Breast epithelium (tissue), 4 donors: ENCODE measurements at regions not wholly inside any gene's neighbourhood (a gene's known extent, or its start where the extent isn't known, plus 50 kb on each side); places are given as distances from the start of the nearest gene placed in this dataset.
"Not testable (repeated sequence)": the region's sequence is repeated elsewhere in the genome, so short reads cannot be mapped to it uniquely, and the experiment has no call there.

Experiments
- DNase-seq, 2 donors: peaks; one replicate each; pipeline ENCODE4 v3.0.0-alpha.2; 2019; ENCODE audit warnings: low spot score in 2 of 2
- H3K27ac ChIP-seq, 2 donors: fragments of 200-600 bp; sonication (generic) in 1 of 2; one replicate each; pipeline ENCODE4 v1.5.1; 2016 to 2019; ENCODE audit warnings: mild to moderate bottlenecking in 1 of 2
- H3K27me3 ChIP-seq, 2 donors: fragments of 200-600 bp; sonication (generic) in 1 of 2; one replicate each; pipeline versions ENCODE4 v1.5.1 to v1.6.0; 2017 to 2019; ENCODE audit warnings: control low read depth in 1 of 2, mild to moderate bottlenecking in 1 of 2
- H3K36me3 ChIP-seq: fragments of 200-600 bp; one replicate; pipeline ENCODE4 v1.5.1; 2019
- H3K4me1 ChIP-seq, 2 donors: fragments of 200-600 bp; sonication (generic); one replicate each; pipeline ENCODE4 v1.5.1; 2016 to 2019; ENCODE audit warnings: control low read depth in 1 of 2
- H3K4me3 ChIP-seq, 3 donors: fragments of 200-600 bp; sonication (generic); 1 replicate in 2 of 3; 2 replicates in 1 of 3; pipeline ENCODE4 v1.5.1; 2016 to 2019; ENCODE audit warnings: mild to moderate bottlenecking in 3 of 3, moderate library complexity in 2 of 3
- H3K9me3 ChIP-seq, 2 donors: fragments of 200-600 bp; sonication (generic) in 1 of 2; one replicate each; pipeline ENCODE4 v1.5.1; 2016 to 2019; ENCODE audit warnings: control low read depth in 1 of 2
- POLR2A ChIP-seq: fragments of 450-650 bp; IDR thresholded peaks from one replicate; pipeline ENCODE4 v1.6.1; 2016; ENCODE audit warnings: antibody characterized with exemption, mild to moderate bottlenecking, moderate library complexity
- POLR2AphosphoS5 ChIP-seq, 3 donors: sonication (generic); formaldehyde crosslinking; IDR thresholded peaks; one replicate each; pipeline ENCODE4 v1.6.1; 2017; ENCODE audit warnings: antibody characterized with exemption in 3 of 3
- intact Hi-C: fragments of 100-400 bp; cut with DNase I; formaldehyde crosslinking; loops from one replicate; pipeline ENCODE4 v1.15.1; 2023; ENCODE audit warnings: low total_unique reads
- TF ChIP-seq, protein P1 (sequence below), 3 donors: fragments of 450-650 bp; IDR thresholded peaks; one replicate each; pipeline ENCODE4 v1.5.1; 2016 to 2017; ENCODE audit warnings: antibody characterized with exemption in 3 of 3, mild to moderate bottlenecking in 3 of 3, moderate library complexity in 3 of 3

DNA sequence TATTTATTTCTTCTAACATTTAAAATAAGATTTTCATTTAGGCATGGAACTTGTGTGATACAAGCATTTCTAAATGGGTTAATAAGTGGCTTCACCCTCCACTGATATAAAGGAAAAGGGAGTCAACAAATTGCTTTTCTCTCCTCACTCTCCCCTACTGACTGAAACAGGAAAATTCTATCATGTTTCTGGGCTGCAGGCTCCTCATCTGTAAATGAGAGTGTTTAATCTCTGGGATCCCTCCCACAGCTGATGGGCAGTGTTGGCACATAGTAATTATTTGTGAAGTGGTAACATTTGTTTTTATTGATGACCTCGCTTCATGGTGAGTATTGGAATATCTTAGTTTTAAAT, 69.8 kb upstream of the WARS2 start:
- Histone ChIP-seq H3K27me3 (no peaks in the 10 kb centered on the region), H3K4me3 (no peak overlapping the region), H3K4me1 (no peaks in the 10 kb centered on the region), H3K9me3 (no peaks in the 10 kb centered on the region), H3K36me3 (no peaks in the 10 kb centered on the region), H3K27ac (no peak overlapping the region)
- DNase-seq = no peak
- intact Hi-C loops = no loop called here
- TF ChIP-seq POLR2A = no peak
- TF ChIP-seq, protein P1, sequence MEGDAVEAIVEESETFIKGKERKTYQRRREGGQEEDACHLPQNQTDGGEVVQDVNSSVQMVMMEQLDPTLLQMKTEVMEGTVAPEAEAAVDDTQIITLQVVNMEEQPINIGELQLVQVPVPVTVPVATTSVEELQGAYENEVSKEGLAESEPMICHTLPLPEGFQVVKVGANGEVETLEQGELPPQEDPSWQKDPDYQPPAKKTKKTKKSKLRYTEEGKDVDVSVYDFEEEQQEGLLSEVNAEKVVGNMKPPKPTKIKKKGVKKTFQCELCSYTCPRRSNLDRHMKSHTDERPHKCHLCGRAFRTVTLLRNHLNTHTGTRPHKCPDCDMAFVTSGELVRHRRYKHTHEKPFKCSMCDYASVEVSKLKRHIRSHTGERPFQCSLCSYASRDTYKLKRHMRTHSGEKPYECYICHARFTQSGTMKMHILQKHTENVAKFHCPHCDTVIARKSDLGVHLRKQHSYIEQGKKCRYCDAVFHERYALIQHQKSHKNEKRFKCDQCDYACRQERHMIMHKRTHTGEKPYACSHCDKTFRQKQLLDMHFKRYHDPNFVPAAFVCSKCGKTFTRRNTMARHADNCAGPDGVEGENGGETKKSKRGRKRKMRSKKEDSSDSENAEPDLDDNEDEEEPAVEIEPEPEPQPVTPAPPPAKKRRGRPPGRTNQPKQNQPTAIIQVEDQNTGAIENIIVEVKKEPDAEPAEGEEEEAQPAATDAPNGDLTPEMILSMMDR (IDR thresholded peaks at IDR 0.05) = no peak
- TF ChIP-seq POLR2AphosphoS5 (IDR thresholded peaks at IDR 0.05) = no peak

DNA sequence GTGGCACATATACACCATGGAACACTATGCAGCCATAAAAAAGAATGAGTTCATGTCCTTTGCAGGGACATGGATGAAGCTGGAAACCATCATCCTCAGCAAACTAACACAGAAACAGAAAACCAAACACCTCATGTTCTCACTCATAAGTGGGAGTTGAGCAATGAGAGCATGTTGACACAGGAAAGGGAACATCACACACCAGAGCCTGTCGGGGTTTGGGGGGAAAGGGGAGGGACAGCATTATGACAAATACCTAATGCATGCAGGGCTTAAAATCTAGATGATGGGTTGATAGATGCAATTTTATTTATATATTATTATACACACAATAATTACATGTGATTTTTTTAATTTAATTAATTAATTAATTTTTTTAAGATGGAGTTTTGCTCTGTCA, 72.8 kb upstream of the WARS2 start:
- H3K36me3 ChIP-seq, H3K9me3 ChIP-seq, DNase-seq, H3K4me1 ChIP-seq, H3K27me3 ChIP-seq, H3K4me3 ChIP-seq, intact Hi-C loops, H3K27ac ChIP-seq: not testable (repeated sequence)

DNA sequence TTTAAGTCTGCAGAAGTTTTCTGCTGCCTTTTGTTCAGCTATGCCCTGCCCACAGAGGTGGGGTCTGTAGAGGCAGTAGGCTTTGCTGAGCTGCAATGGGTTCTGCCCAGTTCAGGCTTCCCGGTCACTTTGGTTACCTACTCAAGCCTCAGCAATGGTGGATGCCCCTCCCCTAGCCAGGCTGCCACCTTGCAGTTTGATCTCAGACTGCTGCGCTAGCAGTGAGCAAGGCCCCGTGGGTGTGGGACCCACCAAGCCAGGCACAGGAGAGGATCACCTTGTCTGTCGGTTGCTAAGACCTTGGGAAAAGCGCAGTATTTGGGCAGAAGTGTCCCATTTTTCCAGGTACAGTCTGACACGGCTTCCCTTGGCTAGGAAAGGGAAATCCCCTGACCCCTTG, 74.5 kb upstream of the WARS2 start:
- DNase-seq, H3K36me3 ChIP-seq, H3K27me3 ChIP-seq, intact Hi-C loops, H3K27ac ChIP-seq, H3K4me1 ChIP-seq, H3K9me3 ChIP-seq, H3K4me3 ChIP-seq: not testable (repeated sequence)

DNA sequence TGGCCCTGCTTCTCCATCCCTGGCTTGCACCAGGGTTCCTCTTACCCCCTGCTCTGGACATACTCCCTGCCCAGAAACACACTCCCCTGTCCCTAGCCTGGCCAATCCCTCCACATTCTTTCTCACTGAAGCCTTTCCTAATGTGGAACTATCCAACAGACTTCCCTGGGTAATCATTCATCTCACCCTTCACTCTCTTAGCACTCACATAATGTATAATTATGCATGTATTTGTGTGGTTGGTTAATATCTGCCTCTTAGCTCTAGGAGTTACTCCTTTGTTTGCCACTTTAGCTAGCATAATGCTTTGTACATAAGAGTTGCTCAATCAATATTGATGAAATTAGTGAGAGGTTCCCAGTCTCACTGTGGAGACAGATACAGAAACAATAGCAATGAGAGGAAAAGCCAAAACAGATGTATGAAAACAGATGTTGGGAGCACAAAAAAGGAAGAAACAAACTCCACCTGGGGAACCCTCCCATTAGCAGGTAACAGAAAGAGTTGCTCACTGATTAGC, 76.9 kb upstream of the WARS2 start:
- no peaks in the 10 kb centered on the region for H3K27me3 ChIP-seq
- TF ChIP-seq POLR2A (no peak), POLR2AphosphoS5 (IDR thresholded peaks at IDR 0.05) (no peak)
- TF ChIP-seq, protein P1 (IDR thresholded peaks at IDR 0.05) = no peak
- H3K9me3 ChIP-seq = no peaks in the 10 kb centered on the region
- H3K36me3 ChIP-seq = no peaks in the 10 kb centered on the region
- no peak overlapping the region for H3K27ac ChIP-seq
- intact Hi-C loops = no loop called here
- no peaks in the 10 kb centered on the region for H3K4me1 ChIP-seq
- no peak overlapping the region for H3K4me3 ChIP-seq
- no peak for DNase-seq

DNA sequence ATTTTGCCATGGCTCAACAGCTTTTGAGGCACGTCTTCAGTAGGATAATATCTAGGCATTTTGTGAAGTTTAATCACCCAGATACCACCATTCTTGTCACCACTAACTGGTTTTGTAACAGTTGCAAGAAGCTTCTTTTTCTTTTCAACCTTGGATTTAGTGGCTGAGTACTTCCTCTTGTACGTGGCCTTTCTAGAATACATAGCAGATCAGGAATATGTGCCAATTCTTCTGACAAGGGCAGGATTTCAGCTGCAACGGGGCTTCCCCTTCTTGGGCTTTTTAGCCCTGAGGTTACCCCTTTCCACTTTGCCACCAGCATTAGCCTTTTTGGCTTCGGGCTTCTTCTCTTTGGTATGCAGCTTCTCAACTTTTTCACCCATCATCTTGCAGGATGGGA, 79.3 kb upstream of the WARS2 start:
- H3K27ac ChIP-seq = no peak overlapping the region
- H3K27me3 ChIP-seq = no peaks in the 10 kb centered on the region
- TF ChIP-seq POLR2AphosphoS5 (IDR thresholded peaks at IDR 0.05) (no peak), POLR2A (no peak)
- TF ChIP-seq, protein P1 (IDR thresholded peaks at IDR 0.05) = no peak
- H3K9me3 ChIP-seq = no peaks in the 10 kb centered on the region
- H3K4me1 ChIP-seq = no peaks in the 10 kb centered on the region
- no peak overlapping the region for H3K4me3 ChIP-seq
- no peaks in the 10 kb centered on the region for H3K36me3 ChIP-seq
- intact Hi-C loops = no loop called here
- no peak for DNase-seq

DNA sequence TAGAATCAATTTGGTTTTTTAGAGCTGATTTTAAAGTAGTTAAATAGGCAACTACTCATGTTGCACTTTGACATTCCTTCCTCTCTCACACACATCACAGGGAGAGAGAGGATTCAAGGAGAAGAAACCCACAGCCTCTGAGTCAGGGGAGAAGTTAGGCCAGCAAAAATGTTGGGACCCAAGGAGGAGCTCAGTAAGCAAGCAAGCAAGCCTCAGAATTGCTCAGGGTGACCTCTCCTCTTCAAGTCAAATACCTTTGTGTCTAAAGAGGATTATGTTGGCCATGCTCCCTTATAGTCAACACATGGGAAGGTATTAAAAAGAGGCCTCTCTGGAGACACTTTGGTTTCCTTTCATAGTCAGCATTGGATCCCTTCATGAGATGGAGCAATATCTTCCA, 80.5 kb upstream of the WARS2 start:
- Histone ChIP-seq H3K9me3 (no peaks in the 10 kb centered on the region), H3K27me3 (no peaks in the 10 kb centered on the region), H3K4me3 (no peak overlapping the region), H3K36me3 (no peaks in the 10 kb centered on the region), H3K27ac (no peak overlapping the region), H3K4me1 (no peaks in the 10 kb centered on the region)
- intact Hi-C loops = no loop called here
- TF ChIP-seq POLR2AphosphoS5 (IDR thresholded peaks at IDR 0.05) (no peak), POLR2A (no peak)
- TF ChIP-seq, protein P1 (IDR thresholded peaks at IDR 0.05) = no peak
- no peak for DNase-seq
